Mammary epithelial cell (primary cell): ENCODE measurements at regions not wholly inside any gene's neighbourhood (a gene's known extent, or its start where the extent isn't known, plus 50 kb on each side); places are given as distances from the start of the nearest gene placed in this dataset.

Experiments
- EZH2 ChIP-seq: IDR thresholded peaks from 2 replicates; pipeline ENCODE4 v1.6.1; 2012; ENCODE audit warnings: low read length, inconsistent platforms, borderline replicate concordance
- TF ChIP-seq, protein P1 (sequence below), 2 donors: IDR thresholded peaks in 1 of 2; conservative IDR thresholded peaks in 1 of 2; 2 replicates each; pipeline ENCODE4 v1.5.1; 2011 to 2012; ENCODE audit warnings: inconsistent platforms in 2 of 2, low read length in 2 of 2, mild to moderate bottlenecking in 2 of 2, control low read depth in 1 of 2, low read depth in 1 of 2; ENCODE audit not compliant: insufficient read depth in 1 of 2; ENCODE audit errors: extremely low read depth in 1 of 2

- TF ChIP-seq, protein P1, sequence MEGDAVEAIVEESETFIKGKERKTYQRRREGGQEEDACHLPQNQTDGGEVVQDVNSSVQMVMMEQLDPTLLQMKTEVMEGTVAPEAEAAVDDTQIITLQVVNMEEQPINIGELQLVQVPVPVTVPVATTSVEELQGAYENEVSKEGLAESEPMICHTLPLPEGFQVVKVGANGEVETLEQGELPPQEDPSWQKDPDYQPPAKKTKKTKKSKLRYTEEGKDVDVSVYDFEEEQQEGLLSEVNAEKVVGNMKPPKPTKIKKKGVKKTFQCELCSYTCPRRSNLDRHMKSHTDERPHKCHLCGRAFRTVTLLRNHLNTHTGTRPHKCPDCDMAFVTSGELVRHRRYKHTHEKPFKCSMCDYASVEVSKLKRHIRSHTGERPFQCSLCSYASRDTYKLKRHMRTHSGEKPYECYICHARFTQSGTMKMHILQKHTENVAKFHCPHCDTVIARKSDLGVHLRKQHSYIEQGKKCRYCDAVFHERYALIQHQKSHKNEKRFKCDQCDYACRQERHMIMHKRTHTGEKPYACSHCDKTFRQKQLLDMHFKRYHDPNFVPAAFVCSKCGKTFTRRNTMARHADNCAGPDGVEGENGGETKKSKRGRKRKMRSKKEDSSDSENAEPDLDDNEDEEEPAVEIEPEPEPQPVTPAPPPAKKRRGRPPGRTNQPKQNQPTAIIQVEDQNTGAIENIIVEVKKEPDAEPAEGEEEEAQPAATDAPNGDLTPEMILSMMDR (conservative IDR thresholded peaks at IDR 0.05 in 1 of 2, IDR thresholded peaks at IDR 0.05 in 1 of 2; ENCODE audit: extremely low read depth in 1 of 2, insufficient read depth in 1 of 2, low read depth in 1 of 2, low read length in 2 of 2), result no peak
- no peak for TF ChIP-seq EZH2
These were observed 91.2 kb upstream of the XAGE2 start for GRCh38 chrX:52277666-52278065.
